LNCAP (cell line): ENCODE measurements at regions not wholly inside any gene's neighbourhood (a gene's known extent, or its start where the extent isn't known, plus 50 kb on each side); places are given as distances from the start of the nearest gene placed in this dataset.

Source experiments
- CTCF ChIP-seq: fragments of 450-650 bp; IDR thresholded peaks from 2 replicates; pipeline ENCODE4 v1.5.1; 2017; ENCODE audit warnings: mild to moderate bottlenecking

GRCh38 chr2:38509947-38510326, 92.8 kb downstream of the HNRNPLL start:
- TF ChIP-seq CTCF, result no peak

DNA sequence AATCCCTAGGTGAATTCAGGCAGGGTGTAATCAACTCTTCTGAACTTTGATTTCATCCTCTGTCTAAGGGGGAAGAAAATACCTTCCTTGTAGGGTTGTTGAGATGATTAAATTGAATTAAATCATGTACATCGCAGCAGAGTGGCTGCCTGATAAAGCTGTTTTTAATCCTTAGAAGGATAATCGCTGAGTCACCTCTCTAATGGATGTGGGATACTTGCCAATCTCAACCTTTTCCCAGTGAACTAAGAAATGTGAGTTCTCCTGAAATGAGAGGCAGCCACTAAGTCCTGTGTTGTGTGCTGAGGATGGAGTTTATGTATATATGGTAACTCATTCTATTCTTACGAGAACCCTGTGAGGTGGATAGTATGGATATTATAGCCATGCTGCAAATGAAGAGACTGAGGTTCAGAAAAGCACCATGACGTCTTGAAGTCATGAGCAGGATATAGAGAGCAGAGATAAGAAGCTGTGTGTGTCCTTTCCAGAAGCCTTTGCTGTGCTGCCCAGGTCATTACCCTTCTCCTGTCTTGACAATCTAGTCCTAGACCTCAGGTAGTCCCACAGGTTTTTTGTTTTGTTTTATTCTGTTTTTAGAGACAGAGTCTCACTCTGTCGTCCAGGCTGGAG, 93.3 kb downstream of the HNRNPLL start:
- no peak for TF ChIP-seq CTCF

- peak; percentile 18; the same call in 1 of the 2 replicates for TF ChIP-seq CTCF
Measured at GRCh38 chr2:38508311-38509039, 94.3 kb downstream of the HNRNPLL start.

- TF ChIP-seq CTCF, result no peak
Measured at GRCh38 chr2:38507712-38508111, 95.0 kb downstream of the HNRNPLL start.

- TF ChIP-seq CTCF, result no peak
Measured at GRCh38 chr2:38505779-38506178, 96.9 kb downstream of the HNRNPLL start.

DNA sequence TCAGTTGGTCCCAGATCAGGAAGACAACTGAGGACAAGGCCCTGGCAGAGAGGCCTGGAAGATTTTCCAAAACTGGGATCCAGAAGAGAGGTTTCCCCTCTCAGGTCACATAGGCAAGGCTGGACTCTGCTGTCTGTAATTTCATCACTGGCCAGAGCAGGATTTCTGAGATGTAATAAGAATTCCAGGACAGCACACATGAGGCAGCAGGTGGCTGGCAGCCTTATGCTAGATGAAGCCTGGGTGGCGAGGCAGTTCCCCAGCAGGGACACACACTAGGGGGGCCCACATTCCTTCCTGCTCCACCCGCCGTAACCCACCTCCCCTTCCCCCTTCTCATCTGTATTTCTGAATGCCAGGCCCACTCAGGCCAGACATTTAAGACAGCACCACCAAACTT, 98.6 kb downstream of the HNRNPLL start:
- no peak for TF ChIP-seq CTCF

GRCh38 chr2:38502107-38502506, 100.6 kb downstream of the HNRNPLL start:
- TF ChIP-seq CTCF, result no peak
